ENCODE measurements at regions not wholly inside any gene's neighbourhood (a gene's known extent, or its start where the extent isn't known, plus 50 kb on each side); places are given as distances from the start of the nearest gene placed in this dataset.
"Not testable (repeated sequence)": the region's sequence is repeated elsewhere in the genome, so short reads cannot be mapped to it uniquely, and the experiment has no call there.

DNA sequence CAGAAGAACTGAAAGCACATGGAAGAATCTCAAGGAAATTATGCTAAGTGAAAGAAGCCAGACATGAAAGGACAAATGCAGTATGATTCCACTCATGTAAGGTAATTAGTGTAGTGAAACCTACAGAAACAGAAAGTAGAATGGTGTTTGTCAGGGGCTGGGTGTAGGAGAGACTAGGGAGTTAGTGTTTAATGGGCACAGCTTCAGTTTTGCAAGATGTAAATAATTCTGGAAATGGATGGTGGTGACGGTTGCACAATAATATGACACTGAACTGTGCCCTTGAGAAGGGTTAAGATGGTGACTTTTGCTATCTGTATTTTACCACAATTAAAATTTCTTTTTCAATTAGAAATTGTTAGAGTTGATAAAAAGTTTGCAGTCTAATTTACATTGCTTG is 157.3 kb upstream of the ADCY1 start:
- H3K4me1 Mint-ChIP-seq (ENCODE audit: low read depth), result no peaks in the 10 kb centered on the region
- peaks cover 12% of the 10 kb centered on the region for H3K27me3 Mint-ChIP-seq (ENCODE audit: low read depth)
- DNase-seq (no peak), ATAC-seq (no peak)
- no peaks in the 10 kb centered on the region for H3K36me3 Mint-ChIP-seq (ENCODE audit: insufficient read depth)
- H3K9me3 Mint-ChIP-seq, result no peaks in the 10 kb centered on the region
- no peak overlapping the region for H3K4me3 Mint-ChIP-seq

DNA sequence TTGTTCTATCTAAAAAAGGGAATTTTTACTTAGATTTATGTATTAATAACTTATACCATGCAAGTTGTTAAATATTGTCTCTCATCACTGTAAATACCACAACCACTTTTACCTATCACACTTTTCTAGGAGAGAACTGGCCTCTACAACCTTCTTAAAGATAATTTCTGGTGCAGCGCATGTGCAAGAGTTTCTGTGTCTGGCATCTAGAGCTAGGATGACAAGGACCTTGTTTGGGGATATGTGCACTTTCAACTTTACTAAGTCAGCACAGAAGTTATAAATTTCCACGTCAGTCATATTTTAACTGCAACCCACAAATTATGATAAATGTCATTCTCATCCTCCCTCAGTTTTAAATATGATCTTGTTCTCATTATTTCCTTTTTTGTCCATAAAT is 156.9 kb upstream of the ADCY1 start:
- Mint-ChIP-seq H3K27me3 (ENCODE audit: low read depth) (peaks cover 12% of the 10 kb centered on the region), H3K4me1 (ENCODE audit: low read depth) (no peaks in the 10 kb centered on the region), H3K4me3 (no peak overlapping the region), H3K36me3 (ENCODE audit: insufficient read depth) (no peaks in the 10 kb centered on the region), H3K9me3 (no peaks in the 10 kb centered on the region)
- no peak for DNase-seq
- no peak for ATAC-seq

DNA sequence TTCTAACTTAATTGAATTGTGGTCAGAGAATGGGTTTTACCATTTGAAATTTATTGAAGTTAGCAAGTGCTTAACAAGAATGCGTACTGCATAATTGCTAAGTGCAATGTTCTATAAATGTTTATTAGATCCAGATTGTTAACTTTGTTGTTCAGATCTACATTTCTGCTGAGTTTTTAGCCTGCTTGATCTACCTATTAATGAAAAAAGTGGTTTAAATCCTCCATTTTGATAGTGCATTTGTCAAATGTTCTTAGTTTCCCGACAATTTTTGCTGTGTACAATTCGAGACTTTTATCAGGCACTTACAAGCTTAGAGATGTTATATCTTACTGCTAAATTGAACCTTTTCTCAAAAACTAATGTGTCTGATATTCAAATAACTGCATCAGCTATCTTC is 156.4 kb upstream of the ADCY1 start:
- ATAC-seq, result no peak
- H3K4me3 Mint-ChIP-seq, result no peak overlapping the region
- no peaks in the 10 kb centered on the region for H3K36me3 Mint-ChIP-seq (ENCODE audit: insufficient read depth)
- no peak for DNase-seq
- no peaks in the 10 kb centered on the region for H3K4me1 Mint-ChIP-seq (ENCODE audit: low read depth)
- H3K27me3 Mint-ChIP-seq (ENCODE audit: low read depth), result peaks cover 14% of the 10 kb centered on the region
- no peaks in the 10 kb centered on the region for H3K9me3 Mint-ChIP-seq

- Mint-ChIP-seq H3K4me1 (ENCODE audit: low read depth) (no peaks in the 10 kb centered on the region), H3K36me3 (ENCODE audit: insufficient read depth) (no peaks in the 10 kb centered on the region), H3K4me3 (no peak overlapping the region), H3K9me3 (no peaks in the 10 kb centered on the region), H3K27me3 (ENCODE audit: low read depth) (peaks cover 18% of the 10 kb centered on the region)
- DNase-seq (no peak), ATAC-seq (no peak)
These were observed 153.2 kb upstream of the ADCY1 start for GRCh38 chr7:45420843-45421495.

DNA sequence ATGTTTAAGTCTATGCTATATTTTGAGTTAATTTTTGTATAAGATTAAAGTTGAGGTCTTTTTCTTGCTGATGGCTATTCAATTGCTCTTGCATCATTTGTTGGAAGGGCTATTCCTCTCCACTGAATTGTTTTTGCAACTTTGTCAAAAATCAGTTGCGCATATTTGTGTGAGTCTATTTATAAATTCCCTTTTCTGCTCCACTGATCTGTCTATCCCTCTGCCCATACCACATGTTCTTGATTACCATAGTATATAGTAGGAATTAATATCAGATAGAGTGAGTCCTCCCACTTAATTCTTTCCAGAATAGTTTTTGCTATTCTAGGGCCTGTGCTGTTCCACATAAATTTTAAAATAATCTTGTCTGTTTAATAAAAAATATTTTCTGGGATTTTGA is 152.4 kb upstream of the ADCY1 start:
- H3K4me1 Mint-ChIP-seq (ENCODE audit: low read depth), result no peaks in the 10 kb centered on the region

GRCh38 chr7:45430397-45430796 is 143.8 kb upstream of the ADCY1 start:
- Mint-ChIP-seq H3K27me3 (ENCODE audit: low read depth) (peaks cover 25% of the 10 kb centered on the region), H3K36me3 (ENCODE audit: insufficient read depth) (no peaks in the 10 kb centered on the region), H3K4me1 (ENCODE audit: low read depth) (no peaks in the 10 kb centered on the region), H3K4me3 (no peak overlapping the region), H3K9me3 (no peaks in the 10 kb centered on the region)
- no peak for DNase-seq
- ATAC-seq, result no peak

More for the DNA sequence above, 152.4 kb upstream of the ADCY1 start:
- Mint-ChIP-seq H3K9me3 (no peaks in the 10 kb centered on the region), H3K36me3 (ENCODE audit: insufficient read depth) (no peaks in the 10 kb centered on the region), H3K4me3 (no peak overlapping the region), H3K27me3 (ENCODE audit: low read depth) (peaks cover 18% of the 10 kb centered on the region)
- DNase-seq (no peak), ATAC-seq (no peak)

- no peaks in the 10 kb centered on the region for H3K9me3 Mint-ChIP-seq
- H3K4me3 Mint-ChIP-seq, result no peak overlapping the region
- no peak for ATAC-seq
- H3K27me3 Mint-ChIP-seq (ENCODE audit: low read depth), result peaks cover 40% of the 10 kb centered on the region
- H3K36me3 Mint-ChIP-seq (ENCODE audit: insufficient read depth), result no peaks in the 10 kb centered on the region
- no peaks in the 10 kb centered on the region for H3K4me1 Mint-ChIP-seq (ENCODE audit: low read depth)
- DNase-seq, result no peak
These were observed 139.9 kb upstream of the ADCY1 start for GRCh38 chr7:45434167-45434784.

- H3K36me3 Mint-ChIP-seq (ENCODE audit: insufficient read depth), result no peaks in the 10 kb centered on the region
- H3K9me3 Mint-ChIP-seq, result no peaks in the 10 kb centered on the region
- H3K4me3 Mint-ChIP-seq, result no peak overlapping the region
- no peaks in the 10 kb centered on the region for H3K4me1 Mint-ChIP-seq (ENCODE audit: low read depth)
- ATAC-seq, result no peak
- H3K27me3 Mint-ChIP-seq (ENCODE audit: low read depth), result peaks cover 39% of the 10 kb centered on the region
- DNase-seq, result no peak
These were observed 139.0 kb upstream of the ADCY1 start for GRCh38 chr7:45435131-45435530.

DNA sequence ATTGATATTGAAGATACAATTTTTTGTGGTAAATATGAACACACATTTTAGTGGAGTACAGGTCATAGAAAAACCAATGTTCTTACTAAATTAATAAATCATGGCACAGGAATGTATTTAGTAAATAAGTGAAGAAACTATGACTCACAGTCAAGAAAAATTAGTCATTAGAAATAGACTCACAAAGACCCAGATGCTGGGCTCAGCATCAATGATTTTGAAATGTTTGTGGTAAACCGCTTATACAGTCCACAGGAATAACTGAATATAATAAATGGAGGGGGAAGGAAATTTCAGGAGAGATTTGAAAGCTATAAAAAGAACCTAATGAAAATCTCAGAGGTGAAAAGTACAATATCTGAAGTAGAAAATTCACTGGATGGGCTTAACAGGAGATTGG is 138.3 kb upstream of the ADCY1 start:
- Mint-ChIP-seq H3K27me3 (ENCODE audit: low read depth) (peaks cover 40% of the 10 kb centered on the region), H3K36me3 (ENCODE audit: insufficient read depth) (no peaks in the 10 kb centered on the region), H3K4me3 (no peak overlapping the region), H3K9me3 (no peaks in the 10 kb centered on the region), H3K4me1 (ENCODE audit: low read depth) (no peaks in the 10 kb centered on the region)
- DNase-seq (no peak), ATAC-seq (no peak)

DNA sequence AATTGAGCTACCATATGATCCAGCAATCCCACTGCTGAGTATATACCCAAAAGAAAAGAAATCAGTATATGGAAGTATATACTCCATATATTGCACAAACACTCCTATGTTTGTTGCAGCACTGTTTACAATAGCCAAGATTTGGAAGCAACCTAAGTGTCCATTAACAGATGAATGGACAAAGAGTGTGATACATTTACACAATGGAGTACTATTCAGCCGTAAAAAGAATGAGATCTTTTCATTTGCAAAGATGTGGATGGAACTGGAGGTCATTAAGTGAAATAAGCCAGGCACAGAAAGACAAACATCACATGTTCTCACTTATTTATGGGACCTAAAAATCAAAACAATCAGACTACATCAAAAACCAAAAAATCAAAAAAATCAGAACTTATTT is 133.4 kb upstream of the ADCY1 start:
- ATAC-seq; H3K36me3 Mint-ChIP-seq (ENCODE audit: insufficient read depth); DNase-seq; H3K4me1 Mint-ChIP-seq (ENCODE audit: low read depth); H3K4me3 Mint-ChIP-seq; H3K9me3 Mint-ChIP-seq: not testable (repeated sequence)
- H3K27me3 Mint-ChIP-seq (ENCODE audit: low read depth), result peaks cover 32% of the 10 kb centered on the region

DNA sequence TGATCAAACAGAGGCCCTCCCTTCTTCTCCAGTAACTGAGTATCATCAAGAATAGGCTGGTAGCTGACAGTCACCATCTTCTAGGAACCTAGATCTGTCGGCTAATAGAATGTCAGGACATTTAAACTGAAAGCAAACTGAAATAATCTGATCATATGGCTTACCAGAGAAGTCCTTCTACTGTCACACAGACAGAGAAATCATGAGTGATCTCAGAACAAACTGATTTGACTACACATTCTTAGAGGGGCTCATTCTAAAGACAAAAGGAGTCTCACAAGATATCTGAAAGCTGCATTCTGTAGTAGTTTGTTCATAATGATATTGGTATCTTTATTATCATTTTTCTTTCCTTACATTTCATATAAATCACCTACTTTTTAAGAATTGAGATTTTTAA is 130.9 kb upstream of the ADCY1 start:
- Mint-ChIP-seq H3K27me3 (ENCODE audit: low read depth) (peaks cover 20% of the 10 kb centered on the region), H3K36me3 (ENCODE audit: insufficient read depth) (no peaks in the 10 kb centered on the region), H3K4me3 (no peak overlapping the region), H3K4me1 (ENCODE audit: low read depth) (no peaks in the 10 kb centered on the region), H3K9me3 (no peaks in the 10 kb centered on the region)
- DNase-seq (no peak), ATAC-seq (no peak)

GRCh38 chr7:45446195-45446944 is 127.8 kb upstream of the ADCY1 start:
- no peak for ATAC-seq
- peaks cover 4% of the 10 kb centered on the region for H3K27me3 Mint-ChIP-seq (ENCODE audit: low read depth)
- H3K9me3 Mint-ChIP-seq, result no peaks in the 10 kb centered on the region
- DNase-seq, result no peak
- no peaks in the 10 kb centered on the region for H3K36me3 Mint-ChIP-seq (ENCODE audit: insufficient read depth)
- no peaks in the 10 kb centered on the region for H3K4me1 Mint-ChIP-seq (ENCODE audit: low read depth)
- no peak overlapping the region for H3K4me3 Mint-ChIP-seq

DNA sequence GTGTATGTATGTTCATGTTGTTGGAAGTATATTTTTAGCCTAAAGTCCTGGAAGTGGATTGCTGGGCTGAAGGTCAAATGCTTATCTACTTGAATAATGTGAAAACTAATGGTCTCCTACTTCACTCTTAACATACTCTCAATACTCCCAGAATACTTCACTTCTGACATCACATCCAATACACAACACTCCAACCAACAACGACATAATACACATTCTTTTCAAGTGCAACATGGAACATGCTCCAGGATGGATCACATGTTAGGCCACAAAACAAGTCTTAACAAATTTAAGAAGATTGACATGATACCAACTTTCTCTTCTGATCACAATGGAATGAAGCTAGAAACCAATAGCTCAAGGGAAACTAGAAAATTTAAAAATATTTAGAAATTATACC is 126.9 kb upstream of the ADCY1 start:
- ATAC-seq (no peak), DNase-seq (no peak)
- H3K9me3 Mint-ChIP-seq, result no peaks in the 10 kb centered on the region
- H3K4me1 Mint-ChIP-seq (ENCODE audit: low read depth), result no peaks in the 10 kb centered on the region
- H3K36me3 Mint-ChIP-seq (ENCODE audit: insufficient read depth), result no peaks in the 10 kb centered on the region
- H3K4me3 Mint-ChIP-seq, result no peak overlapping the region
- H3K27me3 Mint-ChIP-seq (ENCODE audit: low read depth), result peaks cover 6% of the 10 kb centered on the region

DNA sequence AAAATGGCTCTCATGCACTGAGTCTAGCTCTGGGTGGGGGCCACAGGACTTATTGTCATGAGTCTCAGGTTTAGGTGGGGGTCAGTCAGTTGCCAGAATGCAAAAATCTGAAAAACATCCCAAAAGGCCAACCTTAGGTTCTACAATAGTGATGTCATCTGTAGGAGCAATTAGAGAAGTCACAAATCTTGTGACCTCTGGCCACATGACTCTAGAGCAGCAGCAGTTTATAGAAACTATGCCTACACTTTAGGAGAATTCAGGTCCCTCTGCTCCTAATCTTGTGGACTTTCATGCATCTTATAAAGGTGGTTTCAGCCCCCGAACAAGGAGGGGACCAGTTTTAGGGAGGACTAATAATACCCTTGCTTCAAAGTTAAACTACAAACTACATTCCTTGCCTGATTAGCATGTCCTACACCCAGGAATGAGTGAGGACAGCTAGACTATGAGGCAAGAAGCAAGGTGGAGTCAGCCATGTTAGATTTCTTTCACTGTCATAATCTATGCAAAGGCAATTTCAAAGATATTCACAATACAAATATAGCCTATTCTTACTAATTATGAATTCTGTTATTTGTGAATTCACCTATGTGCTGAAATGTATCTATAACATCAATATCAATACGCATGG is 123.5 kb upstream of the ADCY1 start:
- ATAC-seq, result no peak
- DNase-seq, result no peak
- no peaks in the 10 kb centered on the region for H3K9me3 Mint-ChIP-seq
- no peaks in the 10 kb centered on the region for H3K36me3 Mint-ChIP-seq (ENCODE audit: insufficient read depth)
- no peaks in the 10 kb centered on the region for H3K4me1 Mint-ChIP-seq (ENCODE audit: low read depth)
- H3K4me3 Mint-ChIP-seq, result no peak overlapping the region
- H3K27me3 Mint-ChIP-seq (ENCODE audit: low read depth), result peaks cover 13% of the 10 kb centered on the region
